RKO (cell line): ENCODE measurements at regions not wholly inside any gene's neighbourhood (a gene's known extent, or its start where the extent isn't known, plus 50 kb on each side); places are given as distances from the start of the nearest gene placed in this dataset.
A peak's percentile ranks its signal among the peaks of the same experiment; 100 is the strongest.

Source experiments
- DNase-seq: peaks from one replicate; pipeline ENCODE4 v3.0.0-alpha.2; 2016; ENCODE audit warnings: low spot score

GRCh38 chr7:145265180-145265579, 429.3 kb upstream of the TPK1 start:
- no peak for DNase-seq

- no peak for DNase-seq
Observed at GRCh38 chr7:145263886-145264285, 428.0 kb upstream of the TPK1 start.

GRCh38 chr7:145252031-145252430, 416.2 kb upstream of the TPK1 start:
- DNase-seq, result no peak

GRCh38 chr7:145224775-145225174, 388.9 kb upstream of the TPK1 start:
- no peak for DNase-seq

- DNase-seq, result no peak
Observed at GRCh38 chr7:145219461-145219860, 383.6 kb upstream of the TPK1 start.

- no peak for DNase-seq
Observed at GRCh38 chr7:145216866-145217265, 381.0 kb upstream of the TPK1 start.

- DNase-seq, result no peak
Observed at GRCh38 chr7:145212050-145212449, 376.2 kb upstream of the TPK1 start.

- no peak for DNase-seq
Observed at GRCh38 chr7:145211211-145211610, 375.4 kb upstream of the TPK1 start.

GRCh38 chr7:145193951-145194350, 358.1 kb upstream of the TPK1 start:
- DNase-seq, result no peak

GRCh38 chr7:145184956-145185355, 349.1 kb upstream of the TPK1 start:
- DNase-seq, result no peak

GRCh38 chr7:145183069-145183468, 347.2 kb upstream of the TPK1 start:
- DNase-seq, result peak; percentile 17

GRCh38 chr7:145175366-145175765, 339.5 kb upstream of the TPK1 start:
- DNase-seq, result no peak

- DNase-seq, result peak; percentile 61
Observed at GRCh38 chr7:145169908-145170307, 334.1 kb upstream of the TPK1 start.

- no peak for DNase-seq
Observed at GRCh38 chr7:145168879-145169278, 333.0 kb upstream of the TPK1 start.

- DNase-seq, result no peak
Observed at GRCh38 chr7:145168427-145168826, 332.6 kb upstream of the TPK1 start.

GRCh38 chr7:145156834-145157233, 321.0 kb upstream of the TPK1 start:
- DNase-seq, result no peak

- DNase-seq, result no peak
Observed at GRCh38 chr7:145152589-145152988, 316.7 kb upstream of the TPK1 start.

GRCh38 chr7:145151676-145152075, 315.8 kb upstream of the TPK1 start:
- DNase-seq, result no peak

GRCh38 chr7:145147865-145148264, 312.0 kb upstream of the TPK1 start:
- DNase-seq, result no peak

GRCh38 chr7:145143685-145144084, 307.8 kb upstream of the TPK1 start:
- no peak for DNase-seq

GRCh38 chr7:145134377-145134776, 298.5 kb upstream of the TPK1 start:
- DNase-seq, result no peak

- DNase-seq, result peak; percentile 8
Observed at GRCh38 chr7:145123502-145123901, 287.6 kb upstream of the TPK1 start.

- no peak for DNase-seq
Observed at GRCh38 chr7:145106001-145106400, 270.1 kb upstream of the TPK1 start.

- no peak for DNase-seq
Observed at GRCh38 chr7:145105561-145105960, 269.7 kb upstream of the TPK1 start.

GRCh38 chr7:145104400-145104799, 268.5 kb upstream of the TPK1 start:
- DNase-seq, result no peak
